Adrenal gland (tissue), 9 donors: ENCODE measurements at regions not wholly inside any gene's neighbourhood (a gene's known extent, or its start where the extent isn't known, plus 50 kb on each side); places are given as distances from the start of the nearest gene placed in this dataset.

Experiments used
- DNase-seq, 7 donors: peaks; one replicate each; pipeline ENCODE4 v3.0.0-alpha.2; 2019 to 2020
- H3K27ac ChIP-seq, 5 donors: fragments of 200-600 bp; sonication (generic) in 4 of 5; 1 replicate in 3 of 5; 2 replicates in 2 of 5; pipeline versions ENCODE4 v1.5.1 to v1.8.0; 2016 to 2020; ENCODE audit warnings: mild to moderate bottlenecking in 1 of 5
- H3K27me3 ChIP-seq: fragments of 200-600 bp; 2 replicates; pipeline ENCODE4 v1.8.0; 2021
- H3K36me3 ChIP-seq, 2 donors: fragments of 200-600 bp; replicated peaks in 1 of 2; 1 replicate in 1 of 2; 2 replicates in 1 of 2; pipeline versions ENCODE4 v1.5.1 to v1.8.0; 2018 to 2022
- H3K4me1 ChIP-seq, 2 donors: fragments of 200-600 bp; replicated peaks in 1 of 2; 1 replicate in 1 of 2; 2 replicates in 1 of 2; pipeline versions ENCODE4 v1.5.1 to v1.8.0; 2018 to 2021
- H3K4me3 ChIP-seq, 4 donors: fragments of 200-600 bp; sonication (generic) in 3 of 4; one replicate each; pipeline ENCODE4 v1.5.1; 2016 to 2018
- H3K9me3 ChIP-seq, 3 donors: fragments of 200-600 bp; sonication (generic) in 1 of 3; replicated peaks in 1 of 3; 1 replicate in 2 of 3; 2 replicates in 1 of 3; pipeline versions ENCODE4 v1.5.1 to v1.8.0; 2016 to 2021
- POLR2A ChIP-seq, 2 donors: fragments of 450-650 bp; IDR thresholded peaks; one replicate each; pipeline ENCODE4 v1.6.1; 2017; ENCODE audit warnings: antibody characterized with exemption in 2 of 2, mild to moderate bottlenecking in 2 of 2, moderate library complexity in 1 of 2
- WGBS, 4 donors: extraction: QIAGEN DNeasy Blood & Tissue Kit in 2 of 4; methylation state at CpG; one replicate each; pipeline versions ENCODE4 v1.1.5 to v1.1.7; 2013 to 2017; 5-methylcytosine and 5-hydroxymethylcytosine counted together
- intact Hi-C, 2 donors: fragments of 100-400 bp; cut with DNase I; formaldehyde crosslinking; loops; one replicate each; pipeline versions ENCODE4 v1.14.1 to v1.15.0; 2022 to 2023
- TF ChIP-seq, protein P1 (sequence below), 6 experiments: fragments of 450-650 bp in 4 of 6; fragments of 200-600 bp in 2 of 6; sonication (generic) in 1 of 6; IDR thresholded peaks; 1 replicate in 5 of 6; 2 replicates in 1 of 6; pipeline versions ENCODE4 v1.5.1 to v1.8.0; 2016 to 2021; ENCODE audit warnings: antibody characterized with exemption in 6 of 6, mild to moderate bottlenecking in 2 of 6, moderate library complexity in 1 of 6
- donor health status: healthy with polysubstance abuse.
- donor health status: Bipolar disorder and iron deficiency.
- donor health status: DM: yes; HTN: yes; CAD: no.
- donor health status: DM: no; HTN: no; CAD: no.
- donor health status: DM: no; HTN: no; CAD: no.

DNA sequence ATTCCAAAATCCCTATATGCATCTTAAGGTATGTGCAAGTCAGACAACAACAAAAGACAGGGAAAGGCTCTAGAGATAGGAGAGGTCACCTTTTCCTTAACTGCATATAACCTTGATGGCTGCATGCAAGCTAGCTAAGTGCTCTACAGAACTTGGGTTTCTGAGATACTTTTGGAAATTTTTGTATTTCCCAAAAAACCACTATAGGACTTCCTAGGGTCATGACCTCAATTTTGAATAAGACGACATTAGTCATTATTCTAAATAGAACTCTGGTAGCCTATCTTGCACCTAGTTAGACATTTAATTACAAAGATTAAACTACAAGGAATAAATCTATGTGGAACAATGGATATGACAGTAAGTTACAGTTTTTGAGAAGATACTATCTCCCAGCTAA, 309.3 kb downstream of the BCAT1 start:
- DNase-seq, result no peak
- no peak for TF ChIP-seq POLR2A (IDR thresholded peaks at IDR 0.05)
- TF ChIP-seq, protein P1, sequence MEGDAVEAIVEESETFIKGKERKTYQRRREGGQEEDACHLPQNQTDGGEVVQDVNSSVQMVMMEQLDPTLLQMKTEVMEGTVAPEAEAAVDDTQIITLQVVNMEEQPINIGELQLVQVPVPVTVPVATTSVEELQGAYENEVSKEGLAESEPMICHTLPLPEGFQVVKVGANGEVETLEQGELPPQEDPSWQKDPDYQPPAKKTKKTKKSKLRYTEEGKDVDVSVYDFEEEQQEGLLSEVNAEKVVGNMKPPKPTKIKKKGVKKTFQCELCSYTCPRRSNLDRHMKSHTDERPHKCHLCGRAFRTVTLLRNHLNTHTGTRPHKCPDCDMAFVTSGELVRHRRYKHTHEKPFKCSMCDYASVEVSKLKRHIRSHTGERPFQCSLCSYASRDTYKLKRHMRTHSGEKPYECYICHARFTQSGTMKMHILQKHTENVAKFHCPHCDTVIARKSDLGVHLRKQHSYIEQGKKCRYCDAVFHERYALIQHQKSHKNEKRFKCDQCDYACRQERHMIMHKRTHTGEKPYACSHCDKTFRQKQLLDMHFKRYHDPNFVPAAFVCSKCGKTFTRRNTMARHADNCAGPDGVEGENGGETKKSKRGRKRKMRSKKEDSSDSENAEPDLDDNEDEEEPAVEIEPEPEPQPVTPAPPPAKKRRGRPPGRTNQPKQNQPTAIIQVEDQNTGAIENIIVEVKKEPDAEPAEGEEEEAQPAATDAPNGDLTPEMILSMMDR (IDR thresholded peaks at IDR 0.05), result no peak
- H3K27me3 ChIP-seq, result no peaks in the 10 kb centered on the region
- no peak overlapping the region for H3K4me3 ChIP-seq
- WGBS, 4 donors, result 0 to 43% (median 31%) methylated on average over 1 of the region's 1 CpG
- no peak overlapping the region for H3K27ac ChIP-seq
- H3K36me3 ChIP-seq, result no peaks in the 10 kb centered on the region
- no peaks in the 10 kb centered on the region for H3K4me1 ChIP-seq
- peaks cover 0 to 4% (median 0%) of the 10 kb centered on the region in 3 donors for H3K9me3 ChIP-seq
- intact Hi-C loops, result no loop called here

DNA sequence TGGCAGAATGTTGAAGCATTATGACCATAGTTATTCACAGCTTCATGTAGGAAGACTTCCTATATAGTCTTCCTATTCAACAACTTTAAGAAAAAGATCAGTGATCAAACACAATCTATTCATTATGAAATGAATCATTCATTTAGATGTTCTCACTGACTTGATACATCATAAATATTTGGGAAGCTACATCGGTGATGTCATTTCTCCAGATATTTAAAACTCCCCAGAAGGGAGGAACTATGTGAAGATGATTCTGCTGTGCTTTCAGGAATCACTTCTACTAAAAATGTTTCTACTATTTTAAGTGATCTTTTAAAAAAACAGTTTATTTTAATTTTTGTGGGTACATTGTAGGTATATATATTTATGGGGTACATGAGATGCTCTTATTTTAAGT, 316.4 kb downstream of the BCAT1 start:
- H3K36me3 ChIP-seq, result no peaks in the 10 kb centered on the region
- H3K4me1 ChIP-seq, result no peaks in the 10 kb centered on the region
- no peak overlapping the region for H3K4me3 ChIP-seq
- no peak for TF ChIP-seq POLR2A (IDR thresholded peaks at IDR 0.05)
- TF ChIP-seq, protein P1 (IDR thresholded peaks at IDR 0.05), result no peak
- H3K9me3 ChIP-seq, result peaks cover 0 to 9% (median 0%) of the 10 kb centered on the region in 3 donors
- 64 to 77% (median 72%) methylated on average over 1 of the region's 1 CpG for WGBS, 4 donors
- no peak overlapping the region for H3K27ac ChIP-seq
- no peaks in the 10 kb centered on the region for H3K27me3 ChIP-seq
- DNase-seq, result no peak
- intact Hi-C loops, result no loop called here

DNA sequence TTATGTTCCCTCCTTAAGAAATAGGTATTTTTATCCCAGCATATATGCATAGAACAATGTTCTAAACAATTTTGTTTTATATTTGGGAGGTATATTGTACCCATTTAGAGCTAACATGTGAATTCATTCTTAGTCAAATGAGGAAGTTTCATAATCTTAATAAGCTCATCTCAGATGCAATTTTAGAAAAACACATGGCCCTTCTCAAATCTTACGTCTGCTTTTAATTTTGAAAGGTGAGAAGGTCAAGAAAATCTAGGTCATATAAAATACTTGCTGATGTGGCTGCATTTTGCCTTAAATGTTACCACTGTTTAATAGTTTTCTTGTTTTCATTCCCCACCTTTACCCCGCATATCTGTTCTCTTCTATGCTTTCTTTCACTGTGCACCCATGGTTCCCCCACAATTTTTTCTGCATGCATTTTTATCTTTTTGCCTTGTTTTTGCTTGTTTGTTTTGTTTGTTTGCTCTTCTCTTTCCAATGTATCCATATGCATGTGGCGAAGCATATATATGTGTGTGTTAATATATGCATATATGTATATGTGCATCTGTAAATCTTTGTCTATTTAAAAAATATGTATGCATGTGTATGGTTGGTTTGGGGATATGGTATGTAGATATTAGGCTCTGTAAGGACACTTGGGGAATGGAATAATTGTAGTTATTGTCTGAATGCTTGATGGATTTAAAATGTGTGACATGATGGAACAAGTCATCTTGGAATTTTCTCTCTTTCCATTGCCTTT, 317.1 kb downstream of the BCAT1 start:
- no peaks in the 10 kb centered on the region for H3K36me3 ChIP-seq
- peaks cover 0 to 9% (median 0%) of the 10 kb centered on the region in 3 donors for H3K9me3 ChIP-seq
- no peak for DNase-seq
- no peak for TF ChIP-seq POLR2A (IDR thresholded peaks at IDR 0.05)
- TF ChIP-seq, protein P1 (IDR thresholded peaks at IDR 0.05), result no peak
- intact Hi-C loops, result no loop called here
- H3K27ac ChIP-seq, result no peak overlapping the region
- no peak overlapping the region for H3K4me3 ChIP-seq
- no peaks in the 10 kb centered on the region for H3K27me3 ChIP-seq
- no peaks in the 10 kb centered on the region for H3K4me1 ChIP-seq
- 63 to 72% (median 68%) methylated on average over 3 of the region's 3 CpGs for WGBS, 4 donors

GRCh38 chr12:24630856-24631255, 318.0 kb downstream of the BCAT1 start:
- Histone ChIP-seq H3K9me3 (peaks cover 0 to 9% (median 0%) of the 10 kb centered on the region in 3 donors), H3K36me3 (no peaks in the 10 kb centered on the region), H3K4me1 (no peaks in the 10 kb centered on the region), H3K4me3 (no peak overlapping the region), H3K27ac (no peak overlapping the region), H3K27me3 (no peaks in the 10 kb centered on the region)
- WGBS, 4 donors, result 71 to 84% (median 76%) methylated on average over 2 of the region's 2 CpGs
- no peak for DNase-seq
- intact Hi-C loops, result no loop called here
- TF ChIP-seq, protein P1 (IDR thresholded peaks at IDR 0.05), result no peak
- TF ChIP-seq POLR2A (IDR thresholded peaks at IDR 0.05), result no peak
